Fibroblast of lung (primary cell): ENCODE measurements at regions not wholly inside any gene's neighbourhood (a gene's known extent, or its start where the extent isn't known, plus 50 kb on each side); places are given as distances from the start of the nearest gene placed in this dataset.

Experiments used
- DNase-seq, 2 donors: peaks; one replicate each; pipeline versions ENCODE4 v3.0.0 to v3.0.0-alpha.2; 2010; ENCODE audit warnings: low read depth in 2 of 2
- H2AFZ ChIP-seq: 2 replicates; pipeline ENCODE4 v1.5.1; 2012; ENCODE audit warnings: low read length, control low read depth, inconsistent platforms
- H3K27ac ChIP-seq: 2 replicates; pipeline ENCODE4 v1.5.1; 2011; ENCODE audit warnings: low read length, control low read depth; ENCODE audit not compliant: insufficient read depth
- H3K27me3 ChIP-seq: 2 replicates; pipeline ENCODE4 v1.5.1; 2011; ENCODE audit warnings: mild to moderate bottlenecking, low read length; ENCODE audit not compliant: control insufficient read depth, insufficient read depth
- H3K36me3 ChIP-seq: 2 replicates; pipeline ENCODE4 v1.5.1; 2011; ENCODE audit warnings: low read length; ENCODE audit not compliant: control insufficient read depth, insufficient read depth
- H3K4me1 ChIP-seq: 2 replicates; pipeline ENCODE4 v1.5.1; 2011; ENCODE audit warnings: low read length; ENCODE audit not compliant: control insufficient read depth, insufficient read depth; ENCODE audit errors: extremely low read depth
- H3K4me2 ChIP-seq: 2 replicates; pipeline ENCODE4 v1.5.1; 2011; ENCODE audit warnings: low read length, control low read depth; ENCODE audit not compliant: insufficient read depth; ENCODE audit errors: extremely low read depth
- H3K4me3 ChIP-seq, 4 experiments: fragments of 200-600 bp in 1 of 4; sonication (generic) in 1 of 4; replicated peaks in 1 of 4; 2 replicates each; pipeline ENCODE4 v1.5.1; 2011 to 2016; ENCODE audit warnings: low read length in 4 of 4, low read depth in 3 of 4, mild to moderate bottlenecking in 3 of 4, control low read depth in 2 of 4, inconsistent platforms in 1 of 4, mixed read lengths in 1 of 4; ENCODE audit not compliant: insufficient read depth in 1 of 4; ENCODE audit errors: control extremely low read depth in 1 of 4
- H3K79me2 ChIP-seq: 2 replicates; pipeline ENCODE4 v1.5.1; 2012; ENCODE audit warnings: mild to moderate bottlenecking, low read length, inconsistent platforms; ENCODE audit not compliant: control insufficient read depth, insufficient read depth
- H3K9ac ChIP-seq: 2 replicates; pipeline ENCODE4 v1.5.1; 2011; ENCODE audit warnings: mild to moderate bottlenecking, low read length, control low read depth; ENCODE audit not compliant: insufficient read depth
- H3K9me3 ChIP-seq: 2 replicates; pipeline ENCODE4 v1.5.1; 2012; ENCODE audit warnings: low read depth, low read length; ENCODE audit not compliant: control insufficient read depth, insufficient read depth
- H4K20me1 ChIP-seq: 2 replicates; pipeline ENCODE4 v1.5.1; 2011; ENCODE audit warnings: low read length; ENCODE audit not compliant: control insufficient read depth, insufficient read depth; ENCODE audit errors: extremely low read depth
- CTCF ChIP-seq, 2 donors: IDR thresholded peaks in 1 of 2; conservative IDR thresholded peaks in 1 of 2; 1 replicate in 1 of 2; 2 replicates in 1 of 2; pipeline ENCODE4 v1.5.1; 2011 to 2012; ENCODE audit warnings: low read length in 2 of 2, control low read depth in 1 of 2, inconsistent platforms in 1 of 2, low read depth in 1 of 2, mild to moderate bottlenecking in 1 of 2
- EZH2 ChIP-seq: IDR thresholded peaks from 2 replicates; pipeline ENCODE4 v1.5.1; 2012; ENCODE audit warnings: low read length, control low read depth, mild to moderate bottlenecking; ENCODE audit errors: missing control alignments

GRCh38 chr7:93036149-93036640, 81.6 kb downstream of the SAMD9 start:
- Histone ChIP-seq H3K27me3 (no peaks in the 10 kb centered on the region), H3K4me1 (no peaks in the 10 kb centered on the region), H3K9ac (no peak overlapping the region), H4K20me1 (no peaks in the 10 kb centered on the region), H3K36me3 (no peaks in the 10 kb centered on the region), H3K27ac (no peak overlapping the region), H3K4me2 (no peak overlapping the region), H3K9me3 (no peaks in the 10 kb centered on the region), H3K4me3 (no peak overlapping the region), H2AFZ (no peak overlapping the region), H3K79me2 (no peaks in the 10 kb centered on the region)
- TF ChIP-seq EZH2 (no peak), CTCF (conservative IDR thresholded peaks at IDR 0.05 in 1 of 2, IDR thresholded peaks at IDR 0.05 in 1 of 2; ENCODE audit: low read depth in 1 of 2, low read length in 2 of 2) (no peak)
- no peak for DNase-seq

GRCh38 chr7:93031795-93032194, 86.0 kb downstream of the SAMD9 start:
- H3K4me1 ChIP-seq: no peaks in the 10 kb centered on the region
- H2AFZ ChIP-seq: no peak overlapping the region

GRCh38 chr7:93030605-93031225, 87.1 kb downstream of the SAMD9 start:
- Histone ChIP-seq H3K4me2 (no peak overlapping the region), H3K4me1 (no peaks in the 10 kb centered on the region), H3K79me2 (no peaks in the 10 kb centered on the region), H3K9ac (no peak overlapping the region), H3K27me3 (no peaks in the 10 kb centered on the region), H3K9me3 (no peaks in the 10 kb centered on the region), H3K27ac (no peak overlapping the region), H2AFZ (no peak overlapping the region), H3K4me3 (no peak overlapping the region), H3K36me3 (no peaks in the 10 kb centered on the region), H4K20me1 (no peaks in the 10 kb centered on the region)
- TF ChIP-seq CTCF (conservative IDR thresholded peaks at IDR 0.05 in 1 of 2, IDR thresholded peaks at IDR 0.05 in 1 of 2; ENCODE audit: low read depth in 1 of 2, low read length in 2 of 2) (no peak), EZH2 (no peak)
- DNase-seq: peak in 1 of 2 donors; percentile 32

More at GRCh38 chr7:93031795-93032194, 86.0 kb downstream of the SAMD9 start:
- H3K4me2 ChIP-seq: no peak overlapping the region
- DNase-seq: no peak
- no peaks in the 10 kb centered on the region for H3K9me3 ChIP-seq
- no peaks in the 10 kb centered on the region for H3K79me2 ChIP-seq
- no peak overlapping the region for H3K9ac ChIP-seq
- no peaks in the 10 kb centered on the region for H3K36me3 ChIP-seq
- no peak overlapping the region for H3K4me3 ChIP-seq
- H3K27ac ChIP-seq: no peak overlapping the region
- TF ChIP-seq EZH2: no peak
- TF ChIP-seq CTCF (conservative IDR thresholded peaks at IDR 0.05 in 1 of 2, IDR thresholded peaks at IDR 0.05 in 1 of 2; ENCODE audit: low read depth in 1 of 2, low read length in 2 of 2): no peak
- H4K20me1 ChIP-seq: no peaks in the 10 kb centered on the region
- no peaks in the 10 kb centered on the region for H3K27me3 ChIP-seq
